KMS-11 (cell line): ENCODE measurements at regions not wholly inside any gene's neighbourhood (a gene's known extent, or its start where the extent isn't known, plus 50 kb on each side); places are given as distances from the start of the nearest gene placed in this dataset.

Experiments
- H2AFZ ChIP-seq: fragments of 200-600 bp; sonication (generic); 2 replicates; pipeline ENCODE4 v1.6.1; 2016; ENCODE audit warnings: antibody characterized with exemption, mixed run types, low read depth
- H3K27ac ChIP-seq: fragments of 200-600 bp; sonication (generic); 2 replicates; pipeline ENCODE4 v1.6.1; 2016; ENCODE audit warnings: mild to moderate bottlenecking, mixed run types
- H3K27me3 ChIP-seq: fragments of 200-600 bp; sonication (generic); 2 replicates; pipeline ENCODE4 v1.6.1; 2017; ENCODE audit warnings: mild to moderate bottlenecking, low read depth, mixed run types, moderate library complexity; ENCODE audit not compliant: insufficient read depth
- H3K36me3 ChIP-seq: fragments of 200-600 bp; sonication (generic); 2 replicates; pipeline ENCODE4 v1.6.1; 2017; ENCODE audit warnings: mild to moderate bottlenecking, mixed run types; ENCODE audit not compliant: insufficient read depth
- H3K4me1 ChIP-seq: fragments of 200-600 bp; sonication (generic); 2 replicates; pipeline ENCODE4 v1.6.1; 2016; ENCODE audit warnings: mild to moderate bottlenecking, low read depth, mixed run types; ENCODE audit not compliant: poor library complexity, severe bottlenecking
- H3K4me2 ChIP-seq: fragments of 200-600 bp; sonication (generic); 2 replicates; pipeline ENCODE4 v1.7.0; 2016; ENCODE audit warnings: mild to moderate bottlenecking, mixed run types
- H3K4me3 ChIP-seq: fragments of 200-600 bp; sonication (generic); IDR thresholded peaks from 2 replicates; pipeline ENCODE4 v1.6.1; 2017; ENCODE audit warnings: low read depth, low read length, mixed read lengths; ENCODE audit not compliant: insufficient read depth
- H3K79me2 ChIP-seq: fragments of 200-600 bp; sonication (generic); 2 replicates; pipeline ENCODE4 v1.6.1; 2016; ENCODE audit warnings: low read depth, mixed run types; ENCODE audit not compliant: insufficient read depth
- H3K9ac ChIP-seq: fragments of 200-600 bp; sonication (generic); 2 replicates; pipeline ENCODE4 v1.6.1; 2016; ENCODE audit warnings: mild to moderate bottlenecking, mixed run types
- H4K20me1 ChIP-seq: fragments of 200-600 bp; sonication (generic); 2 replicates; pipeline ENCODE4 v1.6.1; 2016; ENCODE audit warnings: mild to moderate bottlenecking, mixed run types; ENCODE audit not compliant: insufficient read depth
- TF ChIP-seq, protein P1 (sequence below): fragments of 200-600 bp; sonication (generic); conservative IDR thresholded peaks from 2 replicates; pipeline ENCODE4 v1.6.1; 2017; ENCODE audit warnings: low read depth, mild to moderate bottlenecking, antibody characterized with exemption, low read length, moderate library complexity, mixed read lengths

DNA sequence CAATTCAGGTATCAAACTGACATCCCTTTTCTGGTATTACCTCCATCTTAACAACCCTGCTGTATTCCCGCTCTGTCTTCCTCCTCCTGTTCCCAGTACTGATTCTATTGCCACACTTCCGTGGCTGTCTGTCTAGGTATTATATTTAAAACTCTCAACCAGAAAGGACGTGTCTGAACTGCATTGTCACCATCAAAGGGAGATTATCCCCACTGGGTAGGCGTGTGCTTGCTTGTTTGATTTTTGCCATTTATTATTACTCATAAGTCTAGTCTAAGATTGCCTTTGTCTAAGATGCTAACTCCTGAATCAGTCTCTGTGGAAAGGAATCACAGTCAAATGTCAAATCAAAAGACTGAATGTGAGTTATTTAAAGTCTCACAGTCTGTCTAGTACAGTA, 650.1 kb downstream of the KCNT2 start:
- H3K27me3 ChIP-seq: no peaks in the 10 kb centered on the region
- no peak overlapping the region for H3K27ac ChIP-seq
- no peak overlapping the region for H3K4me2 ChIP-seq
- H3K36me3 ChIP-seq: no peaks in the 10 kb centered on the region
- H3K4me3 ChIP-seq: no peak overlapping the region
- H3K4me1 ChIP-seq: no peaks in the 10 kb centered on the region
- no peaks in the 10 kb centered on the region for H3K79me2 ChIP-seq
- H4K20me1 ChIP-seq: no peaks in the 10 kb centered on the region
- H3K9ac ChIP-seq: no peak overlapping the region
- TF ChIP-seq, protein P1, sequence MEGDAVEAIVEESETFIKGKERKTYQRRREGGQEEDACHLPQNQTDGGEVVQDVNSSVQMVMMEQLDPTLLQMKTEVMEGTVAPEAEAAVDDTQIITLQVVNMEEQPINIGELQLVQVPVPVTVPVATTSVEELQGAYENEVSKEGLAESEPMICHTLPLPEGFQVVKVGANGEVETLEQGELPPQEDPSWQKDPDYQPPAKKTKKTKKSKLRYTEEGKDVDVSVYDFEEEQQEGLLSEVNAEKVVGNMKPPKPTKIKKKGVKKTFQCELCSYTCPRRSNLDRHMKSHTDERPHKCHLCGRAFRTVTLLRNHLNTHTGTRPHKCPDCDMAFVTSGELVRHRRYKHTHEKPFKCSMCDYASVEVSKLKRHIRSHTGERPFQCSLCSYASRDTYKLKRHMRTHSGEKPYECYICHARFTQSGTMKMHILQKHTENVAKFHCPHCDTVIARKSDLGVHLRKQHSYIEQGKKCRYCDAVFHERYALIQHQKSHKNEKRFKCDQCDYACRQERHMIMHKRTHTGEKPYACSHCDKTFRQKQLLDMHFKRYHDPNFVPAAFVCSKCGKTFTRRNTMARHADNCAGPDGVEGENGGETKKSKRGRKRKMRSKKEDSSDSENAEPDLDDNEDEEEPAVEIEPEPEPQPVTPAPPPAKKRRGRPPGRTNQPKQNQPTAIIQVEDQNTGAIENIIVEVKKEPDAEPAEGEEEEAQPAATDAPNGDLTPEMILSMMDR: no peak
- H2AFZ ChIP-seq: no peak overlapping the region

DNA sequence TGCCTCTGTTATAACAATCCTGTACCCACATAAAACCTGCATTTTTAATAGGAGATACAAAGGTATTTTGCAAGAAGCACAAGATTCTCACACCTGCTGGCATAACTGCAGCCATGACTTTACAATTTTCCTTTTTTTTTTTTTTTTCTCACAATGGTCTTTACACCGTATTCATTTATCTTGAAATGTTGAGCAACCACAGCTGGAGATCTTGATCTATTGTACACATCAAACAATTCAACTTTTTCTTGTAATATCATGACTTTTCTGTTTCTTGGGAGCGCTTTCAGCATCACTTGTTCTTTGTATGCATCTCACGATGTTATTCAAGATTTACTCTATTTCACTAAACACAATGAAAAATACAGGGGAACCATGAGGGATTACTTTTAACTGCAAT, 651.4 kb downstream of the KCNT2 start:
- no peak overlapping the region for H3K4me3 ChIP-seq
- H3K9ac ChIP-seq: no peak overlapping the region
- H3K27me3 ChIP-seq: no peaks in the 10 kb centered on the region
- H3K36me3 ChIP-seq: no peaks in the 10 kb centered on the region
- TF ChIP-seq, protein P1: no peak
- H3K79me2 ChIP-seq: no peaks in the 10 kb centered on the region
- no peak overlapping the region for H3K4me2 ChIP-seq
- H2AFZ ChIP-seq: no peak overlapping the region
- H3K4me1 ChIP-seq: no peaks in the 10 kb centered on the region
- no peaks in the 10 kb centered on the region for H4K20me1 ChIP-seq
- no peak overlapping the region for H3K27ac ChIP-seq

DNA sequence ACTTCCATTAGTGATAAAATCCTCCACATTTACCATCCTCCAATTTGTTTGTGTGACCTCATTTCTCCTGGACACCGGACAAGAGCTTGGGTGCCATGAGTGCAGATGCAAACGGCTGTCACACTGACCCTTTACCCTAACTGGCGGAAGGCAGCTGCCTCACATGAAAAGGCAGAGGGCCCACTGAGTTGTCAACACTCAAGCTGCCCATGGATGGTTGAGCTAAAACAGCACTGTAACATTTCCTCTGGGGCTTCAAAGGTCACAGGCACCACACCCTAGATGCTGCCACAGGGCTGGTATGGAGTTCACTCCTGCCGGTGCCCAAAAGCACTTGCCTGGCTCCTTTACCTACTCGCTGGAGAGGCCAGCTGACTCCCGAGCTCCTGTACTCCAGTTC, 653.4 kb downstream of the KCNT2 start:
- Histone ChIP-seq H2AFZ (no peak overlapping the region), H3K79me2 (no peaks in the 10 kb centered on the region), H3K4me1 (no peaks in the 10 kb centered on the region), H3K36me3 (no peaks in the 10 kb centered on the region), H4K20me1 (no peaks in the 10 kb centered on the region), H3K9ac (no peak overlapping the region), H3K4me2 (no peak overlapping the region), H3K27ac (no peak overlapping the region), H3K27me3 (no peaks in the 10 kb centered on the region), H3K4me3 (no peak overlapping the region)
- TF ChIP-seq, protein P1: no peak

DNA sequence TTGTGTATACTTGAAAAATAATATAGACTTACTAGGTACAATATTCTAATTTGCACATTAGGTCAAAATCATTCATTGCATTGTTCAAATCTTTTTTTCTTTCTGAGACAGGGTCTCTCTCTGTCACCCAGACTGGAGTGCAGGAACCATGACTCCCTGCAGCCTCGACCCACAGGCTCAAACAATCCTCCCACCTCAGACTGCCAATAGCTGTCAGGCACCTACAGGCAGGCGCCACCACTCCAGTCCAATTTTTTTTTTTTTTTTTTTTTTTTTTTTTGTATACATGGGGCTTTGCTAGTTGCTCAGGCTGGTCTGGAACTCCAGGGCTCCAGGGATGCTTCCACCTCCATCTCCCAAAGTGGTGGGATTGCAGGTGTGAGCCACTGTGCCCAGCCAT, 656.9 kb downstream of the KCNT2 start:
- Histone ChIP-seq H4K20me1 (no peaks in the 10 kb centered on the region), H3K4me3 (no peak overlapping the region), H3K79me2 (no peaks in the 10 kb centered on the region), H3K27me3 (no peaks in the 10 kb centered on the region), H3K4me2 (no peak overlapping the region), H3K36me3 (no peaks in the 10 kb centered on the region), H2AFZ (no peak overlapping the region), H3K9ac (no peak overlapping the region), H3K27ac (no peak overlapping the region), H3K4me1 (no peaks in the 10 kb centered on the region)
- TF ChIP-seq, protein P1: no peak
